ENCODE measurements at regions not wholly inside any gene's neighbourhood (a gene's known extent, or its start where the extent isn't known, plus 50 kb on each side); places are given as distances from the start of the nearest gene placed in this dataset.

DNA sequence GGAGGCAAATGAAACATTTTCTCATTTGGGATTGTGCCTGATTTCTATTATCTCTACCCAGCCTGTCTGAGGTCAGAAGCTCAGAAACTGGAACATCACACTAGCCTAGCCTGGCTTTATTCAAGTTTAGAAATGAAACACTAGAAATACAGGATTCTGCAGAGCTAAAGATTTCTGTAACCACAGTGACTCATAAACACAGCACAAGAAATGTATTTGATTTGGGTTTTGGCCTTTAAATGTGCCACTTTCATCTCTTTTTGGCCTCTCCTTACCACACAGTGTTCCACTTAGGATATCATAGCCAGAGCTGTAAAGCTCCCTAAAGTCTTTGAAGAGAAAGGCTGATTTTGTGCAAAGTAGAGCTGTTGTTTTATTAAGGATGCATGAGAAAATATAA lies 307.5 kb downstream of the EMP1 start:
- DNase-seq (no peak), ATAC-seq (peak; percentile 36)
- Mint-ChIP-seq H3K36me3 (ENCODE audit: low read depth) (no peaks in the 10 kb centered on the region), H3K9me3 (no peaks in the 10 kb centered on the region), H3K27me3 (peaks cover 6% of the 10 kb centered on the region), H3K4me3 (no peak overlapping the region), H3K27ac (no peak overlapping the region), H3K4me1 (no peaks in the 10 kb centered on the region)

GRCh38 chr12:13503094-13503835 lies 306.7 kb downstream of the EMP1 start:
- Mint-ChIP-seq H3K9me3 (no peaks in the 10 kb centered on the region), H3K36me3 (ENCODE audit: low read depth) (no peaks in the 10 kb centered on the region), H3K4me3 (no peak overlapping the region), H3K27me3 (peaks cover 6% of the 10 kb centered on the region), H3K27ac (no peak overlapping the region), H3K4me1 (no peaks in the 10 kb centered on the region)
- ATAC-seq: no peak
- no peak for DNase-seq

DNA sequence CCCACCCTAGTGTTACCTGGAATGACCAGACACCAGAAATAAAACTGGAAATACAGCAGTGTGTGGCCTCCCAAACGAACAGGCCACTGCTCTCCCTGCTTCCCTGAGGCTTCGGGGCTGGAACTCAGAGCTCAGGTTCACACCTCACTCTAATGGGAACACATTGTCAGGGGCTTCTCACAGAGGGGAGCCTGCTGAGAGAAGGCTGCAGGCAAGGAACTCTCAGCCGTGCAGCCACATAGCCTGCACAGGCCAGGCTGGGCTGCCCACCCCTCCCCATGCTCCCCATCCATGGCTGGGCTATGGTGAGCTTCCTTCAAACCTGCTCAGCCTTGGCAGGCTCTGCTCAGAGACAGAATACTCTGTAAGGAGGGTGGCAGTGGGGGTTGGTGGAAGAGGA lies 302.5 kb downstream of the EMP1 start:
- Mint-ChIP-seq H3K36me3 (ENCODE audit: low read depth) (no peaks in the 10 kb centered on the region), H3K9me3 (no peaks in the 10 kb centered on the region), H3K27me3 (peaks cover 6% of the 10 kb centered on the region), H3K4me1 (no peaks in the 10 kb centered on the region), H3K27ac (no peak overlapping the region), H3K4me3 (no peak overlapping the region)
- DNase-seq: no peak
- ATAC-seq: no peak

GRCh38 chr12:13496111-13496510 lies 299.6 kb downstream of the EMP1 start:
- peaks cover 11% of the 10 kb centered on the region for H3K27me3 Mint-ChIP-seq
- ATAC-seq (no peak), DNase-seq (no peak)
- no peaks in the 10 kb centered on the region for H3K4me1 Mint-ChIP-seq
- H3K27ac Mint-ChIP-seq: no peak overlapping the region
- H3K9me3 Mint-ChIP-seq: peaks cover 9% of the 10 kb centered on the region
- no peaks in the 10 kb centered on the region for H3K36me3 Mint-ChIP-seq (ENCODE audit: low read depth)
- H3K4me3 Mint-ChIP-seq: no peak overlapping the region

GRCh38 chr12:13489246-13489645 lies 292.7 kb downstream of the EMP1 start:
- no peaks in the 10 kb centered on the region for H3K36me3 Mint-ChIP-seq (ENCODE audit: low read depth)
- DNase-seq: no peak
- H3K4me1 Mint-ChIP-seq: no peaks in the 10 kb centered on the region
- no peak overlapping the region for H3K4me3 Mint-ChIP-seq
- H3K27ac Mint-ChIP-seq: no peak overlapping the region
- ATAC-seq: no peak
- H3K9me3 Mint-ChIP-seq: peaks cover 9% of the 10 kb centered on the region
- peaks cover 4% of the 10 kb centered on the region for H3K27me3 Mint-ChIP-seq

GRCh38 chr12:13487326-13487725 lies 290.8 kb downstream of the EMP1 start:
- Mint-ChIP-seq H3K27me3 (no peaks in the 10 kb centered on the region), H3K4me3 (no peak overlapping the region), H3K27ac (no peak overlapping the region), H3K4me1 (no peaks in the 10 kb centered on the region), H3K36me3 (ENCODE audit: low read depth) (no peaks in the 10 kb centered on the region), H3K9me3 (no peaks in the 10 kb centered on the region)
- DNase-seq: no peak
- no peak for ATAC-seq

GRCh38 chr12:13486794-13487193 lies 290.3 kb downstream of the EMP1 start:
- Mint-ChIP-seq H3K4me3 (no peak overlapping the region), H3K27me3 (no peaks in the 10 kb centered on the region), H3K27ac (no peak overlapping the region), H3K4me1 (no peaks in the 10 kb centered on the region), H3K36me3 (ENCODE audit: low read depth) (no peaks in the 10 kb centered on the region), H3K9me3 (no peaks in the 10 kb centered on the region)
- DNase-seq (no peak), ATAC-seq (no peak)

DNA sequence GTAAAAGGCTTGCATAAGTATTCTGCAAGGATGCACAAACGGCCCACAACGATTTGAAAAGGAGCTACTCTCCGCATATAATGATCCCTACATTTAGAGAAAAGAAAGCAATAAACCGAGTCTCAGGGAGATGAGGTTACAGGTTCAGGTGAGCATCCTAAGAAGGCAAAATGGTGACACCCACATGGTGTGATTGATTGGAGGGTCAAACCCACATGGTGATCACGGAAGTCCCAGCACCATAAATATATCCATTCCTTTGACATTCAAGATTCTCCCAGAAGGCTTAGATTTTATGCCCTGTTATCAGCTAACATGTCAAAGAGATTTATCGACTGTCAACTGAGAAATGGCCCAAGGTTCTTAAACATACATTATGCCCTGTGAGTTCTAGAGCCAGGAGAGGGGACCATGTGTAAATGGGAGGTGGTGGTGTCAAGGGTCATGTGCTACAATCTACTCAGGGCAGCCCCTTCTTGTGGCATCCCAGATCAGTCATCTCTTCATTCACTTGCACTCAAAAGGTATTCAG lies 282.2 kb downstream of the EMP1 start:
- Mint-ChIP-seq H3K27me3 (peaks cover 5% of the 10 kb centered on the region), H3K4me3 (no peak overlapping the region), H3K9me3 (no peaks in the 10 kb centered on the region), H3K27ac (no peak overlapping the region), H3K36me3 (ENCODE audit: low read depth) (no peaks in the 10 kb centered on the region), H3K4me1 (no peaks in the 10 kb centered on the region)
- ATAC-seq: no peak
- no peak for DNase-seq

DNA sequence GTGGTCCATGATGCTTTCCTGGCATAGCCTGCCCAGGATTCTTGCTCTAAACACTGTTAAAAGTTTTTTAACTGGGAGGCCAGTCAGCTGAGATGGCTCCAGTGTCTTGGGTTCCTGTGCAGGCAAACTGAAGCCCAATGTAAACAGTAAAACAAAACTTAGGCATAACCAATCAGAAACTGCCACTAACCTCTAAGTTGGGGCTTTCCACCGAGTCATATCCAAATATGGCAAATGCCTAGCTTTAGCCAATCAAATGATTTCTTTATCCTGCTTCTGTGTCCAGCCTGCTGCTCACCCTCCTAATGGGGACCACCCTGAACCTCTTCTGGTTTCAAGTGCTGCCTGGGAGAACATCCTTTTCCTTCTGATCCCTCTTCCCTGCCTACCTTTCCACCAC lies 277.9 kb downstream of the EMP1 start:
- ATAC-seq: no peak

GRCh38 chr12:13472690-13473089 lies 276.2 kb downstream of the EMP1 start:
- ATAC-seq: no peak
- H3K4me3 Mint-ChIP-seq: no peak overlapping the region
- no peaks in the 10 kb centered on the region for H3K9me3 Mint-ChIP-seq
- H3K4me1 Mint-ChIP-seq: no peaks in the 10 kb centered on the region
- H3K27ac Mint-ChIP-seq: no peak overlapping the region
- DNase-seq: no peak
- peaks cover 12% of the 10 kb centered on the region for H3K27me3 Mint-ChIP-seq
- no peaks in the 10 kb centered on the region for H3K36me3 Mint-ChIP-seq (ENCODE audit: low read depth)

More for the DNA sequence above, 277.9 kb downstream of the EMP1 start:
- no peaks in the 10 kb centered on the region for H3K36me3 Mint-ChIP-seq (ENCODE audit: low read depth)
- no peaks in the 10 kb centered on the region for H3K4me1 Mint-ChIP-seq
- H3K27me3 Mint-ChIP-seq: peaks cover 8% of the 10 kb centered on the region
- H3K4me3 Mint-ChIP-seq: no peak overlapping the region
- no peak overlapping the region for H3K27ac Mint-ChIP-seq
- DNase-seq: no peak
- no peaks in the 10 kb centered on the region for H3K9me3 Mint-ChIP-seq

GRCh38 chr12:13471471-13471870 lies 274.9 kb downstream of the EMP1 start:
- Mint-ChIP-seq H3K27ac (no peak overlapping the region), H3K4me3 (no peak overlapping the region), H3K9me3 (no peaks in the 10 kb centered on the region), H3K4me1 (no peaks in the 10 kb centered on the region), H3K36me3 (ENCODE audit: low read depth) (no peaks in the 10 kb centered on the region), H3K27me3 (peaks cover 16% of the 10 kb centered on the region)
- no peak for DNase-seq
- ATAC-seq: no peak

- no peak overlapping the region for H3K4me3 Mint-ChIP-seq
- DNase-seq (no peak), ATAC-seq (no peak)
- H3K4me1 Mint-ChIP-seq: no peaks in the 10 kb centered on the region
- H3K27ac Mint-ChIP-seq: no peak overlapping the region
- H3K9me3 Mint-ChIP-seq: no peaks in the 10 kb centered on the region
- H3K27me3 Mint-ChIP-seq: peaks cover 8% of the 10 kb centered on the region
- no peaks in the 10 kb centered on the region for H3K36me3 Mint-ChIP-seq (ENCODE audit: low read depth)
These were observed 269.1 kb downstream of the EMP1 start for GRCh38 chr12:13465635-13466034.

- Mint-ChIP-seq H3K27ac (no peak overlapping the region), H3K9me3 (no peaks in the 10 kb centered on the region), H3K4me1 (no peaks in the 10 kb centered on the region), H3K36me3 (ENCODE audit: low read depth) (no peaks in the 10 kb centered on the region), H3K4me3 (no peak overlapping the region), H3K27me3 (peaks cover 10% of the 10 kb centered on the region)
- DNase-seq (no peak), ATAC-seq (no peak)
These were observed 266.7 kb downstream of the EMP1 start for GRCh38 chr12:13463189-13463588.

- Mint-ChIP-seq H3K4me1 (no peaks in the 10 kb centered on the region), H3K9me3 (no peaks in the 10 kb centered on the region), H3K27me3 (peaks cover 11% of the 10 kb centered on the region), H3K4me3 (no peak overlapping the region), H3K27ac (no peak overlapping the region), H3K36me3 (ENCODE audit: low read depth) (no peaks in the 10 kb centered on the region)
- no peak for ATAC-seq
- no peak for DNase-seq
These were observed 265.9 kb downstream of the EMP1 start for GRCh38 chr12:13462450-13462849.

- ATAC-seq: no peak
- peaks cover 12% of the 10 kb centered on the region for H3K27me3 Mint-ChIP-seq
- DNase-seq: no peak
- no peak overlapping the region for H3K27ac Mint-ChIP-seq
- H3K36me3 Mint-ChIP-seq (ENCODE audit: low read depth): no peaks in the 10 kb centered on the region
- H3K4me1 Mint-ChIP-seq: no peaks in the 10 kb centered on the region
- H3K9me3 Mint-ChIP-seq: no peaks in the 10 kb centered on the region
- H3K4me3 Mint-ChIP-seq: no peak overlapping the region
These were observed 259.2 kb downstream of the EMP1 start for GRCh38 chr12:13455778-13456144.

Data from activated naive CD8-positive, alpha-beta T cell treated with anti-CD3 and anti-CD28 coated beads, Interleukin-2, amount 50 U/mL, for 24 hours (primary cell).